NCI-H1105 (cell line): ENCODE measurements at regions not wholly inside any gene's neighbourhood (a gene's known extent, or its start where the extent isn't known, plus 50 kb on each side); places are given as distances from the start of the nearest gene placed in this dataset.
"Not testable (repeated sequence)": the region's sequence is repeated elsewhere in the genome, so short reads cannot be mapped to it uniquely, and the experiment has no call there.

Source experiments
- DNase-seq: peaks from one replicate; lab custom pipeline; 2025; lab: John Stamatoyannopoulos, UW

DNA sequence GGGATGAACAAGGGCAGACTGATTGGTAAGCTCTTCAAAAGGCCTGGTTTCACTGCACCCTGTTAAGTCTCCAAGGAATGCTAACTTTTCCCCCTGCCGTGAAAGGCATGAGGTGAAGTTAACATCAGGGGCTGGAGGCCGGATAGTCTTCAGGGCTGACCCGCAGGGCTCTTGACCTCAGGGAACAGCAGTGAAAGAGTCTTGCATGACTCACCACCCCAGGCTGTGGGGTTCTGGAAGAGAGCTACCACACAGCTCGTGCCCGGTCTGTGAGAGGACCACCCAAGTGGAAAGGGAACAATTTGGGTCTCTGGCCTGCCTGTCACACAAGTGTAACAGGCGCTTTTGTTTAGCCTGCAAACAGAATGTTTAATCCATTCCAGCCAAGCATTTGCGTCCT, 504.9 kb downstream of the EDEM1 start:
- no peak for DNase-seq

DNA sequence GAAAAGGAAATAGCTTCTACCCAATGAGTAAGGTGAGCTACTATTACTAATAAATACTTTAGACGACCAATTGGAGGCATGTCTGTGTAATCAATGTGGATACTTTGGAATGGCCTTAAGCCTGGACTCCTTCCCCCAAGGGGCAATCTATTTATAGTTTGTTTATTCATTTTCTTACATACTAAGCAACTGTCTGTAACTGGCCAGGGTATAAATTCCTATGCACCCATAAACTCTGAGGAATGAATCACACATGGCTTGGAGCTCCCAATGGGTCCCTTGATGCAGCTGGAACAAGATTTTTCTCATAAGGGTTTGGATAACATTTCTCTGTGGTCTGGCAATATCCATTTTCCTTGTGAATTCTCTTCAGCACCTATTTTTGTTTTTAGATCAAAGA, 506.8 kb downstream of the EDEM1 start:
- no peak for DNase-seq

DNA sequence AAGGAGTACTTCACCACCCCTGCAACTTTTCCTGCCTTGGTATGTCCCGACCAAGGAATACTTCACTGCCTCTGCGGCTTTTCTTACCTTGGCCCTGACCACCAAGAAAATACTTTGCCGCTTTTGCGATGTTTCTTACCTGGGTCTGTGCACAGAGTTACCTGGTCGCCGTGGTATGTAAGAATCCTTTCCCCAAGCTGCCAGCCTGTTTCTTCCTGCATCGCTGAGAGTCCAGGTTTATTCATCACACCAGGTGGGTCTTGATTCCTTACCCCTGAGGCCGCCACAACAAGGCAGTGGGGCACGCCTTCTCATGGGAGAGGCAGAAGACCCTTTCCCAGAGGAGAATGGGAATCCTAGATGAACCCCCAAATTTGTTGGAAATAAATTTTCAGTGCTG, 511.3 kb downstream of the EDEM1 start:
- no peak for DNase-seq

DNA sequence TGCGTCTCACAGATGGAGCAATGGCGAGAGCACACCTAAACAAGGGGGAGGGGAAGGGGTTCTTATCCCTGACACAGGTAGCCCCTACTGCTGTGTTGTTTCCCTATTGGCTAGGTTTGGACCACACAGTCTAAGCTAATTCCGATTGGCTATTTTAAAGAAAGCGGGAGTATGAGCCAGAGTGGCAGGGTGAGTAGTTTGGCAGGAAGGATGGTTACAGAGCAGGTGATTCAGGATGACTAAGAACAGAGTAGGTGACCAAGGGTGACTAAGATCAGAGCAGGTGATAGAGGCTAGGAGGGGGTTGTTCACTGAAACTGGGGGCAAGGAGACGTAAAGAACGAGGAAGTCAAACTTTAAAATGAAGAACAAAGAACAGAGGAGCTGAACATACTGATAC, 511.8 kb downstream of the EDEM1 start:
- no peak for DNase-seq

DNA sequence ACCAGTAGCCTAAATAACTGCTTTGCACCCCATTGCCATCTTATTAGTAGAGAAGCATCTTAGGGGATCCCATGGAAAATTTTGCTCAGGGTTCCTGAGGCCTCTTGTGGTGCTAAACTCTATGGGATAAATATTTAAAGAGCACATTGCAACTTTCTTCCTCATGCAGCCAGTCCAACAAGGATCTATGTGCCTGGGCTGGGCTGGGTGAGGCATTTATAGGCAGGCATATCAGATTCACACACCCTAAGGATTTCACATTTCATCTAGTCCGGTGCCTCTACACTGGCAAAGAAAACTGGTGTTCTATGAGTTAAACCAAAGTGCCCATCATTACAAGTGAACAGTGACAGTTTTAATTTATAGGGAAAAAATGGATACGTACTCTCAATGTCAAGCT, 512.3 kb downstream of the EDEM1 start:
- DNase-seq: no peak

DNA sequence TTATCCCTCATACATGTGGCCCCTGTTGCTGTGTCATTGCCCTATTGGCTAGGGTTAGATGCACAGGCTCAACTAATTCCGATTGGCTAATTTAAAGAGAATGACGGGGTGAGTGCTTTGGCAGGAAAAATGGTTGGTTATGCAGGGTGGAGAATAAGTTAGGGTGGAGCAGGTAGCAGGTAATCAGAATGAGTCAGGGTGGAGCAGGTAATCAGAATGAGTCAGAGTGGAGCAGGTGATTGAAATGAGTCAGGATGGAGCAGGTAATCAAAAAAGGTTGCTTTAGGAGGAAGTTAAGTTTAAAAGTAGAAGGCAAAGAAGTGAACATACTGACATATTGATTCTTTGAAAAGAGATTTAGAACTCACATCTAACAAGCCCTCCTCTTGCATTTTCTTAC, 513.5 kb downstream of the EDEM1 start:
- not testable (repeated sequence) for DNase-seq

DNA sequence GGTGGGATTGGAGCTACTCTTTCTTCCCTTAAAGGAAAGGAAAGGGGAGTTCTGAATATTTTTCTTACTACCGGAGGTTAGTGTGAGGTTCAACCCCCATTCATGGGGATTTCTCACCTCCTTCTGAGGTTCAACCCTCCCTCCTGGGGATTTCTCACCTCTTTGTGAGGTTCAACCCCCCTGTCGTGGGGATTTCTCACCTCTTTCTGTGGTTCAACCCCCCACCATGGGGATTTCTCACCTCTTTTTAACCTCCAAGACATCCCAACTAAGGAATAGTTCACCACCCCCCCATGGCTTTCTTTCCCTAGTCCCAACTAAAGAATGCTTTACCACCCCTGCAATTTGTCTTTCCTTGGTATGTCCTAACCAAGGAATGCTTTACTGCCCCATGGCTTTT, 520.3 kb downstream of the EDEM1 start:
- DNase-seq: no peak

DNA sequence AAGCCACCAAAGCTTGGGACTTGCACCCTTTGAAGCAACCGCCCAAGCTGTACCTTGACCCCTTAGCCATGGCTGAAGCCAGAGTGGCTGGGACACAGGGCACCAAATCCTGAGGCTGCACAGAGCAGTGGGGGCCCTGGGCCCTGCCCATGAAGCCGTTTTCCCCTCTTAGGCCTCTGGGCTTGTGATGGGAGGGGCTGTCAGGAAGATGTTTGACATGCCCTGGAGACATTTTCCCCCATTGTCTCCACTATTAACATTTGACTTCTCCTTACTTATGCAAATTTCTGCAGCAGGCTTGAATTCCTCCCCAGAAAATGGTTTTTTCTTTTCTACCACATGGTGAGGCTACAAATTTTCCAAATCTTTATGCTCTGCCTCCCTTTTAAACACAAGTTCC, 522.2 kb downstream of the EDEM1 start:
- DNase-seq: no peak

DNA sequence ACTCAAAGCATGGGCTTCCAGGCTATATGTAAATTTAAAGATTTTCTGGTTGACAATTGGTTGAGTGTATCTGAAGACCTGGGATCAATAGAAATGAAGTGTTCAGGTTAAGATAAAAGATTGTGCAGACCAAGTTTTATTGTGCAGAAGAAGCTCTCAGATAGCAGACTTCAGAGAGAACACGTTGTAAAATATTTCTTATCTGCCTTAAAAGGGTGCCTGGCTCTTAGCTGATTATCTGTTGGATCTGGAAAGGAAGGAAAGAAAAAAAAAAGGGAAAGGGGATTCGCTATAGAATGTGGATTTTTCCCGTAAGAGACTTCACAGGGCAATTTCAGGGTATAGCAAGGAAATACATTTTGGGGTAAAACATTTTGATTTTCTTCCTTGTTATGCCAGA, 523.2 kb downstream of the EDEM1 start:
- no peak for DNase-seq

DNA sequence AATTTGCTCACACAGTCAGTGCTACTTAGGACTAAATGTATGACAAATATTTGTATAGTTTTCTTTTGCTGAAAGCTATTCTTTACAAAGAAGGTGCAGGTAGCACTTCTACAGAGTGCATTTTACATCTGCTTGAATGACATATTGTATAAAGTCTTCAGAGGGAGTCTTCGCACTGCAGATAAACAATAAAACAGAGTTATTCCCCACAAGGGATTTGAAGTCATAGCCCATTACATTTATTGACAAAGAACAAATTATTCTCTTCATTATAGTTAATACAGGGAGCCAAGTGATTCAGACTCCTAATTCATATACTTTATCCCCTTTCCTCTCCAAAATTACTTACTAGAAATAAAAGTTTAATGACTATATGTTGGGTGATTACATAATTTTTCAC, 529.7 kb downstream of the EDEM1 start:
- DNase-seq: no peak

DNA sequence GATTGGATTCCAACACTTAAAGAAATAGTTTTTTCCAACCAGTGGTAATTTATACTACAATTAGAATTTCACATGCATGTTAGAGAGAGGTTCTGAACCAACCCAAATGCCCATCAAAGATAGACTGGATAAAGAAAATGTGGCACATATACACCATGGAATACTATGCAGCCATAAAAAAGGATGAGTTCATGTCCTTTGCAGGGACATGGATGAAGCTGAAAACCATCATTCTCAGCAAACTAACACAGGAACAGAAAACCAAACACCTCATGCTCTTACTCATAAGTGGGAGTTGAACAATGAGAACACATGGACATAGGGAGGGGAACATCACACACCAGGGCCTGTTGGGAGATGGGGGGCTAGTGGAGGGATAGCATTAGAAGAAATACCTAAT, 532.2 kb downstream of the EDEM1 start:
- DNase-seq: not testable (repeated sequence)

DNA sequence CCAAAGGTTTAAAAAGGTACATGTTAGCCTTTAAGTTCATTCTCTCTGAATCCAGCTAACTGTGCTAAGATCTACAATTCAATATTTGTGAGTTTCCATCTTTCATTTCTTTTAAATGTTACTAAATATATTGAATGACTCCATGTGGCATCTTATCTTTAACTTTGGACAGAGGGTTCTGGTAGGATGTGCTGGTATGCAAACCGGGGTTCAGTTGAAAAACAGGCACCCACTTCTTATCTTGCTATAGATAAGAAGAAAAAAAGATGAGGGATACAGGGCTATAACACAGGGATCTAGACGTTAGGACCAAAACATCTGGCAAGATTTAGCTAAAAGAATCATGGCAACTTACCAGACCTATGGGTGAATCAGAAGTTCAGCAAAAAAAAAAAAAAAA, 538.3 kb downstream of the EDEM1 start:
- no peak for DNase-seq

DNA sequence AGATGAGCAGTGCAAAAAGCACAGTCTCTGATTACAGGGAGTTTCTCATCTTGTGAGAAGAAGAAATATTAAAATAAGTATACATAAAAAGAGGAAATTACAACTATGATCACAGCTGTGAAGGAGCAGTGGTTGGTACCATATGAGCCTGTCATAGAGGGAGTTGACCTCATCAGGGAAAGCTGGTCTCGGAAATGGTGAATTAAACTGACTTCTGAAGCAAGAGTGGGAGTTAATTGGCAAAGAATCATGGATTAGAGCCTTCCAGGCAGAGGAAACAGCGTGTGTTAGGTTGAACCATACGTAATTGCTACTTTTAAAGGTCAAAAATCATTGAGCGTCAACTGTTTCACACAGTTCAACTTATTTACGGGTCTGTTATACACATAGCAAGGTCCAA, 539.1 kb downstream of the EDEM1 start:
- DNase-seq: no peak

DNA sequence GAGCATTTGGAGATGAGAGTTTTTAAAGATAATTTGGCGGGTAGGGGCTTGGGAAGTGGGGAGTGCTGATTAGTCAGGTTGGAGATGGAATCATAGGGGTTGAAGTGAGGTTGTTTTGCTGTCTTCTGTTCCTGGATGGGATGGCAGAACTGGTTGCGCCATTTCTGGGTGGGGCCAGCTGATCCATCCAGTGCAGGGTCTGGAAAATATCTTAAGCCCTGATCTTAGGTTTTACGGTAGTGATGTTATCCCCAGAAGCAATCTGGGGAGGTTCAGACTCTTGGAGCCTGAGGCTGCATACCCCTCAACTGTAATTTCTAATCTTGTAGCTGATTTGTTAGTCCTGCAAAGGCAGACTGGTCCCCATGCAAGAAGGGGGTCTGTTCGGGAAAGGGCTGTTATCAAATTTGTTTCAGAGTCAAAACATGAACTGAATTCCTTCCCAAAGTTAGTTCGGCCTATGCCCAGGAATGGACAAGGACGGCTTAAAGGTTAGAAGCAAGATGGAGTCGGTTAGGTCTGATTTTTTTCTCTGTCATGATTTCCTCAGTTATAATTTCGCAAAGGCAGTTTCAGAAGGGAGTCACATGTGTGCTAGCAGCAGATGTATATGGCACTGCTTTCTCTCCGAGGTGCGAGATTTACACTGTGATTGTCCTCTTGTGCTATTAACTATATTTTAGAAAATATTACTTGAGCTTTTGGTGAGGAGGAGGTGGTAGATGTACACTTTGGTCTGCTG, 540.4 kb downstream of the EDEM1 start:
- no peak for DNase-seq

DNA sequence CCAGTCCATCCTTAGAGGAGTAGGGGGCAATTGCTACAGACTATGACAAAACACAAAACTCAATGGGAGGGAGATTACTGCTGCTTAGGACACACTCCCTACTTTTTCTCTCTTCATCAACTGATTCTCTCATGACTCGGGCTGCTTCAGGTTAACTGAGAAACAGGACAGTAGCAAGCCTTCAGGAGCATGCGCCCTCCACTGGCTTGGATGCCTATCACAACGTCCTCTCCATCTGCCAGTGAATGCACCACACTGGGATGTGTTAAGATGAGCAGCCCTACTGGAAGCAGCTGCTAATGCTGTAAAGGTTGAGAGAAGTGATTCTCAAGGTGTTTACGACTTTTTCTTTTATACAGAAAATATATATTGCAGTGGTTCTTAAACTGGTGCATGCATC, 542.3 kb downstream of the EDEM1 start:
- no peak for DNase-seq

DNA sequence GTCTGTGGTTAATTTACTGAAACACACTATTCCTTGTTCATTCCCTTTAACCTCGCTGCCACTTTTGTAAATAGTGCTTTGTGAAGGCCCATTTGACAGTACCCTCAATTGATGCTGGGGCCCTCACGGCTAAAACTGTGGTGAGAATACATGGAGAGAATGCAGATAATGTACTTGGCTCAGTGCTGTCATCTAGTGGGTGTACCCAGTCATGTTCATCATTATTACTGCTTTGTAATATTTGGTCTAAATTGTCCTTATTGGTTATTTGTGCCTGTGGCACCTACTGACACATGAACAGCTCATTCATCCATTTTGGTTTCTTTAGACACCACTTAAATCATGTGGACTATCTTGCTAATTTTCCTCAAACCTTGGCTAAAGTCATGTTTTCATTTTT, 543.6 kb downstream of the EDEM1 start:
- no peak for DNase-seq

DNA sequence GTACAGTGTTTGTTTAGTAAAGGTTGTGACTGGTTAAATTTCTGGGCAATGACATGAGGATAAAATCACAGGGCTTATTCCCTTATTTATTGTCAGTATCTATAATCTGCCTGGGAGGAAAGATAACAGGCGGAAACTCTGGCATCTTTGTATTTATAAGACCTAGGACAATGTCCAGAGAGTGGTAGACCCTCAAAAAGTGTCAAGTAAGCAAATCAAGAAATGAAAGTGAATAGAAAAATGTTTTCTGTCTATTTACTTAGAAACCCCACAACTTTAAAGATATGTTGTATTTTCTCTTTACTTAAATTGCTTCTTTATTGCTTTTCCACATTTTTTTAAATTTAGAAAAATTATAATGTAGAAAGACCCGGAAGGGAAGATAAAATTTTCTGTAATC, 544.6 kb downstream of the EDEM1 start:
- DNase-seq: no peak

DNA sequence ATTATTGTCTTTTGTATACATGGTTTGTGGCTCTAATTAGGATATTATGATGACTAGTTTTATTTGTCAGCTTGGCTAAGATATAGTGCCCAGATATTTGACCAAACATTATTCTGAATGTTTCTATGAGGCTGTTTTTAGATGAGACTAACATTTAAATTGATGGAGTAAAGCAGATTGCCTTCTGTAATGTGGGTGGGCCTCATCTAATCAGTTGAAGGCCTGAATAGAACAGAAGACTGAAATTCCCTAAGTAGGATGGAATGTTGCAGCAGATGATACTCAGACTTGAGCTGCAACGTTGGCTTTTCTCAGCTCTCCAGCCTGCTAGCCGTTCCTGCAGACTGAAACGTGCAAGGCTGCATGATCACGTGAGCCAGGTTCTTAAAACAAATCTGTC, 546.5 kb downstream of the EDEM1 start:
- no peak for DNase-seq

DNA sequence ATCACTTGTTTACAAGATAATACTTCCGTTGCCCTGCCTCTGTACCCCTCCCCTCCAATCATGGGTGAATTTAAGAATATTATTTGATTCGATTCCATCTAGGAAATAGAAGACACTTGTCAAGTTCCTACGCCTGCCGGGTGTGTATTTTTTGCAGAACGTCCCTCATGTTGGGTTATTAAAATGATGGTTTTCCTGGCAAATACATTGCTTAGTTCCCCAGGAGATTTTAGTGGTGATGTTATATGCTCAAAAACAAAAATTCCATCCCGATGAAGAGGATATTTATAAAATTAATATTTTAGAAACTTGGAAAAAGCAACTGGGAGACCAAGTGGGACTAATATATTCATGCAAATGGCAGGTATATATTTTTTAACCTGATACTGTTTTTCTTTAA, 548.4 kb downstream of the EDEM1 start:
- no peak for DNase-seq

DNA sequence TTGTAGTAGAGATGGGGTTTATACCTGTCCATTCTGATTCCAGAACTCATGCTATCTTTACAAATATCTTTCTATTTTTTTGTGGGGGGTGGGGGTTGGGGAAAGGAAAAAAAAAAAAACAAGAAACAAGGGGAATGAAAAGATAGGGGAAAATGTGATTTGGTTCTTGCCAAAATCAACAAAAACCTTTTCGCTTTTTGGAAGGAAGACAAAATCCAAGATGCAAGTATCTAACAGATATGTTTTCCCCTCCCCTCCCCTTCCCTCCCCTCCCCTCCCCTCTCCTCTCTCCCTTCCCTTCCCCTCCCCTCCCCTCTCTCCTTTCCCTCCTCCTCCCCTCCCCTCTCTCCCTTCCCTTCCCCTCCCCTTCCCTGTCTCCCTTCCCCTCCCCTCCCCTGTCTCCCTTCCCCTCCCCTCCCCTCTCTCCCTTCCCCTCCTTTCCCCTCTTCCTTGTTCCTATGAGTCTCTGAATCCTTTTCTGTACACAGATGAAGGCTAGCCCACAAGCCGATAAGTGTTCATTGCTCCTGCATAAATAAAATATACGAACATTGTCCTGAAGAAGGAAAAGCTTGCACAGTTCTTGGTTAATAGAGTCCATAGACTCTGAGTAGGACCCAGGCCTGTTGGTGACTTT, 551.9 kb downstream of the EDEM1 start:
- DNase-seq: no peak

DNA sequence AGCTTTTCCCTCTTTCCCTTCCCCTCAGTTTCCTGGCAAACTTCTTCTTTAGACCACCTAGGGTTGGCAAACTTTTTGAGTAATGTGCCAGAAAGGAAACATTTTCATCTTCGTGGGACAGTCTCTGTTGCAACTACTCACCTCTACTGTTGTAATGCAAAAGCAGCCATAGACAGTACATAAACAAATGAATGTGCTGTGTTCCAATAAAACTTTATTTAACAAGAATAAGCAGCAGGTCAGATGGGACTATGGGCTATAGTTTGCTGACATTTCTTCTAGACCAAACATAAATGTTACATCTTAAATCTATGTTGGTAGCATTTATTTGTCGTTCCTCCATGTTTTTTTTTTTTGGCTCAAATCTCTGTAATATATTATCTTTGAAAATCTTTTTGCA, 552.4 kb downstream of the EDEM1 start:
- DNase-seq: no peak

DNA sequence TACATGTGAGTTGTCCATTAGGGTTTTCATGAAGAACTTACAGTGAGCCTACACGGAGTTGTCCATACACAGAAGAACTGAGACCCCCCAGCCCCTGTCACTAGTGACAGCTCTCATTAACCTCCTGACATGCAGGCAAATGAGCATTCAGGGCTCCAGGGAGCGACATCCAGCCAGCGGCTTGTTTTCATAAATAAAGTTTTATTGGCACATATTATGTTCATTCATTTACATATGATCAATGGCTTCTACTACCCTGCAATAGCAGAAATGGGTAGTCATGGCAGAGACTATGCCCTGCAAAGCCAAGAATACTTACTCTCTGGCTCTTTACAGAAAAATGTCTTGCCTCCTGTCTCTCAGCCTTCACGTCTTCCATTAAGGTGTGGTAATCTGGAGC, 553.5 kb downstream of the EDEM1 start:
- no peak for DNase-seq

DNA sequence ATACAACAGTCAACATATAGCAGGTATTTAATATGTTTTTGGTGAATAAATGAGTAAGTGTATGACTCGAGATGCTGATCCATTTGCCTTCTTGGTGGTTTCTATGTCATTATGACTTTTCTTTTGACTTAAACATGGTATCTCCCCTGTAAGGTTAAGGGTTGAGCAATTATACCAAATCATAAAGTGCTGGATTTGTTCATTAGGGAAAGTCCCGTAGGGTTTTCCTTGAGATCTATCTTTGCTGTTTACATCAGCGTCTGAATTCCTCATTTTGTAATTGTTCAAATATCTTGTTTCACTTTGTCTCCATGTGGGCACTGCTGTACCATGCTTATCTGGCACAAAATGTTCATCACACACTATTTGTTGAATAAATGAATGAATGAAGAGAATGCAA, 562.6 kb downstream of the EDEM1 start:
- DNase-seq: no peak
